Nephron progenitor cell (in vitro differentiated cells): ENCODE measurements at regions not wholly inside any gene's neighbourhood (a gene's known extent, or its start where the extent isn't known, plus 50 kb on each side); places are given as distances from the start of the nearest gene placed in this dataset.
A peak's percentile ranks its signal among the peaks of the same experiment; 100 is the strongest.

ENCODE experiments used
- DNase-seq: peaks from one replicate; pipeline ENCODE4 v3.0.0; 2021
- H3K27ac Mint-ChIP-seq: 2 replicates; pipeline ENCODE4 v1.8.0; 2021; ENCODE audit warnings: mild to moderate bottlenecking, moderate library complexity, mixed read lengths
- H3K27me3 Mint-ChIP-seq: 2 replicates; pipeline ENCODE4 v1.8.0; 2021; ENCODE audit warnings: mild to moderate bottlenecking, low read depth, mixed read lengths; ENCODE audit not compliant: poor library complexity
- H3K36me3 Mint-ChIP-seq: 2 replicates; pipeline ENCODE4 v1.8.0; 2021; ENCODE audit warnings: low read depth, mixed read lengths
- H3K4me1 Mint-ChIP-seq: 2 replicates; pipeline ENCODE4 v1.8.0; 2021; ENCODE audit warnings: mixed read lengths
- H3K4me3 Mint-ChIP-seq: 2 replicates; pipeline ENCODE4 v1.8.0; 2021; ENCODE audit warnings: mild to moderate bottlenecking, moderate library complexity, mixed read lengths
- H3K9me3 Mint-ChIP-seq: 2 replicates; pipeline ENCODE4 v1.8.0; 2021; ENCODE audit warnings: mild to moderate bottlenecking, moderate library complexity, mixed read lengths
- TF ChIP-seq, protein P1 (sequence below): fragments of 200-600 bp; sonication (generic); IDR thresholded peaks from 2 replicates; pipeline ENCODE4 v1.5.0; 2021; ENCODE audit warnings: antibody characterized with exemption

DNA sequence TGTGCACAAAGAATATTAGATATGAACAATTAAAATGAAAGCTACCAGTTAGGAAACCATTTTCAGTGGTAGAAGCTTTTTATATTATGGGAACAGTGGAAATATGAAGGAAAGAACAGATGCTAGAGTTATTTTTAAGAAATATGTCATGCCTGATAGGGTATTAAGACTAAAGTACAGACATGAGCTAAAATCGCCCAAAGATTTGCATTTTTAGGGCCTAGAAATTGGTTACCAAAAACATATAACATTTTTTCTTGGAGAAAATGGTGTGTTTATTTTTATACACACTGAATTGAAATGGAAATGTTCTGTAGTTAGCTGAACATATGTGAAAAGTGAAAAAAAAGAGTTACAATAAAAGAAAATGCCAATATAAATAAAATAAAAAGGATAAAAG is 441.9 kb downstream of the TLL1 start:
- Mint-ChIP-seq H3K4me1 (peaks cover 4% of the 10 kb centered on the region), H3K4me3 (no peak overlapping the region), H3K36me3 (no peaks in the 10 kb centered on the region), H3K9me3 (no peaks in the 10 kb centered on the region), H3K27me3 (peaks cover 3% of the 10 kb centered on the region), H3K27ac (no peak overlapping the region)
- no peak for DNase-seq
- TF ChIP-seq, protein P1, sequence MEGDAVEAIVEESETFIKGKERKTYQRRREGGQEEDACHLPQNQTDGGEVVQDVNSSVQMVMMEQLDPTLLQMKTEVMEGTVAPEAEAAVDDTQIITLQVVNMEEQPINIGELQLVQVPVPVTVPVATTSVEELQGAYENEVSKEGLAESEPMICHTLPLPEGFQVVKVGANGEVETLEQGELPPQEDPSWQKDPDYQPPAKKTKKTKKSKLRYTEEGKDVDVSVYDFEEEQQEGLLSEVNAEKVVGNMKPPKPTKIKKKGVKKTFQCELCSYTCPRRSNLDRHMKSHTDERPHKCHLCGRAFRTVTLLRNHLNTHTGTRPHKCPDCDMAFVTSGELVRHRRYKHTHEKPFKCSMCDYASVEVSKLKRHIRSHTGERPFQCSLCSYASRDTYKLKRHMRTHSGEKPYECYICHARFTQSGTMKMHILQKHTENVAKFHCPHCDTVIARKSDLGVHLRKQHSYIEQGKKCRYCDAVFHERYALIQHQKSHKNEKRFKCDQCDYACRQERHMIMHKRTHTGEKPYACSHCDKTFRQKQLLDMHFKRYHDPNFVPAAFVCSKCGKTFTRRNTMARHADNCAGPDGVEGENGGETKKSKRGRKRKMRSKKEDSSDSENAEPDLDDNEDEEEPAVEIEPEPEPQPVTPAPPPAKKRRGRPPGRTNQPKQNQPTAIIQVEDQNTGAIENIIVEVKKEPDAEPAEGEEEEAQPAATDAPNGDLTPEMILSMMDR = no peak

DNA sequence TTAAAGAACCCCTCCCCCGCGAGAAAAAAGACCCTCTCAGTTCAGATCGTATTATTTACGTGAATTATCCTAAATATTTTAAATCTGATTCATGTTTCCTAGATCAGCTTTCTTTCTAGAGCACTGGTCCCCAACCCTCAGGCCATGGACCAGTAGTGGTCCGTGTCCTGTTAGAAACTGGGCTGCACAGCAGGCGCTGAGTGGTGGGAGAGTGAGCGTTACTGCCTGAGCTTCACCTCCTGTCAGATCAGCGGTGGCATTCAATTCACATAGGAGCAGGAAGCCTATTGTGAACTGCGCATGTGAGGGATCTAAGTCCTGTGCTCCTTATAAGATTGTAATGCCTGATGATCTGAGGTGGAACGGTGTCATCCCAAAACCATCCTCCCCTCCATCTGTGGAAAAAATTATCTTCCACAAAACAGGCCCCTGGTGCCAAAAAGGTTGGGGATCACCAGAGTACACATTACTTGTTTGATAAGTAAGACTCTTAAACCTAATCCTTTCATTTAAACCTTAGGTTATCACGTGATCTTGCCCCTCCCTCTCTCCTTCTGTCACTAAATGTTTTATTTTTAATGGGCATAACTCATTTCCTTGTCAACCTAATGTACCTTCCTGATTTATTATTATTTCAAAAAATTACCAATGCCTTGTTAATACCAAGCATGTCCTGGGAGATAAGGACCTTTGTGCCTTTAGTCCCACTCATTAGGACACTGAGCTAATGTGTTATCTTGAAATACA is 442.9 kb downstream of the TLL1 start:
- Mint-ChIP-seq H3K27me3 (peaks cover 3% of the 10 kb centered on the region), H3K9me3 (no peaks in the 10 kb centered on the region), H3K4me1 (peaks cover 4% of the 10 kb centered on the region), H3K36me3 (no peaks in the 10 kb centered on the region), H3K4me3 (no peak overlapping the region), H3K27ac (no peak overlapping the region)
- TF ChIP-seq, protein P1 = no peak
- no peak for DNase-seq

GRCh38 chr4:166318810-166319525 is 445.9 kb downstream of the TLL1 start:
- H3K9me3 Mint-ChIP-seq = no peaks in the 10 kb centered on the region
- no peak overlapping the region for H3K4me3 Mint-ChIP-seq
- DNase-seq = no peak
- no peak overlapping the region for H3K27ac Mint-ChIP-seq
- H3K36me3 Mint-ChIP-seq = no peaks in the 10 kb centered on the region
- TF ChIP-seq, protein P1 = no peak
- no peaks in the 10 kb centered on the region for H3K4me1 Mint-ChIP-seq
- H3K27me3 Mint-ChIP-seq = peaks cover 3% of the 10 kb centered on the region

DNA sequence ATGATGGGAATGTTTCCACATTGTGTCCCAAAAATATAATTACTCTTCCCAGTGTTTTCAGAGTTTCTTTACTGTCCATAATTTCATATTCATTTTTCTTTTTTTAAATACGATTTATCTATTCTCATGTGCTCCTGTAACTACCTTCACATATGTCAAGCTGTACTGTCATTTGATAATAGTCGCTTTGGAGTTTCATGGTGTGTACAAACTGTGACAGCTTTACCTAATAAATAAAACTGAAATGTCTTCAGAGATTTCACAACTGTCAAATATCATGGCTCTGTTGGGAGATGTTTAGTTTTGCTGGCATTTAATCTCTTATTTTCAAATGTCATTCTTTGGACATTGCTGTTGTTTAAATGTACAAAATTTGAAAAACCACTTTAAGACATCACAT is 450.2 kb downstream of the TLL1 start:
- no peak for DNase-seq
- H3K27me3 Mint-ChIP-seq = no peaks in the 10 kb centered on the region
- no peak overlapping the region for H3K4me3 Mint-ChIP-seq
- H3K36me3 Mint-ChIP-seq = no peaks in the 10 kb centered on the region
- H3K9me3 Mint-ChIP-seq = no peaks in the 10 kb centered on the region
- no peak overlapping the region for H3K27ac Mint-ChIP-seq
- no peaks in the 10 kb centered on the region for H3K4me1 Mint-ChIP-seq
- TF ChIP-seq, protein P1 = no peak

DNA sequence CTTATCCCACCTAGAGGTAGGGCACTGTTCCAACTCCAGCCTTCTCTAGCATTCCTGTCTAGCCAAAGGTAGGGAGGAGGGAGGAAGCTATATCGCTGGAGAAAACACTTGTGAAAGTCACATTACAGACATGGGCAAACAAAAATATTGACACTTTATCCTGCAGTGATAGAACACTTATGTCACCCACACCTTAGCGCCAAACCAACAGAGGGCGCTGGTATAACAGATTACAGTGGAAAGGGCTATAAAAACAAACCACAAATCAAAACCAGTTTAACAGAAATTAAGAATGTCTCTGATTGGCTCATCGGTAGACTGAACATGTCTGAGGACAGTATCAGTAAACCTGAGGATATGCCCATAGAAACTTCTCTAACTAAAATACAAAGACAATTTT is 451.3 kb downstream of the TLL1 start:
- H3K36me3 Mint-ChIP-seq = no peaks in the 10 kb centered on the region
- H3K9me3 Mint-ChIP-seq = no peaks in the 10 kb centered on the region
- no peaks in the 10 kb centered on the region for H3K27me3 Mint-ChIP-seq
- TF ChIP-seq, protein P1 = peak; percentile 53
- no peak overlapping the region for H3K27ac Mint-ChIP-seq
- no peak overlapping the region for H3K4me3 Mint-ChIP-seq
- peak; percentile 35 for DNase-seq
- no peaks in the 10 kb centered on the region for H3K4me1 Mint-ChIP-seq
